HCT116 (cell line): ENCODE measurements at regions not wholly inside any gene's neighbourhood (a gene's known extent, or its start where the extent isn't known, plus 50 kb on each side); places are given as distances from the start of the nearest gene placed in this dataset.

Experiments used
- ATAC-seq: fragments of 200-7000 bp; cut with Tn5 transposase; 2 replicates; pipeline ENCODE4 v1.9.1; 2020; ENCODE audit warnings: mild to moderate bottlenecking, moderate library complexity
- BruUV-seq: library from RNA; stranded (reverse); fragments of 400-500 nt; replicated peaks from 2 replicates; lab custom pipeline; 2021; lab: Mats Ljungman, UMichigan
- CTCF ChIA-PET: fragments of 300-600 bp; sonication (Branson Sonifier 250); formaldehyde crosslinking; loops from one replicate; lab custom pipeline; 2021; ENCODE audit warnings: antibody characterized with exemption; lab: Charles Lee
- POLR2A ChIA-PET: fragments of 300-600, 350-600 bp; sonication (Branson Sonifier 250); formaldehyde crosslinking; loops from one replicate; lab custom pipeline; 2021; ENCODE audit warnings: antibody characterized with exemption; lab: Charles Lee
- RAD21 ChIA-PET, 2 experiments: fragments of 300-600 bp; sonication (Branson Sonifier 250); formaldehyde crosslinking; loops; one replicate each; lab custom pipeline; 2023; ENCODE audit warnings: low total read pairs in 2 of 2; ENCODE audit not compliant: uncharacterized antibody in 2 of 2, unreplicated experiment in 2 of 2, low non-redundant PET in 1 of 2; lab: Charles Lee
- DNase-seq: peaks from one replicate; pipeline ENCODE4 v3.0.0-alpha.2; 2010; ENCODE audit warnings: low read depth, low spot score
- H2AFZ ChIP-seq: fragments of 200-600 bp; shearing (Covaris generic), sonication (generic); 2 replicates; pipeline ENCODE4 v1.6.1; 2017; ENCODE audit warnings: low read depth, mixed run types, mixed read lengths, antibody characterized with exemption, low read length; ENCODE audit not compliant: poor library complexity, severe bottlenecking
- H3K27ac ChIP-seq: 2 replicates; pipeline ENCODE4 v1.5.1; 2012; ENCODE audit warnings: low read depth, low read length
- H3K27me3 ChIP-seq: fragments of 200-600 bp; sonication (generic); 2 replicates; pipeline ENCODE4 v1.6.1; 2016; ENCODE audit warnings: mixed run types, low read length, mixed read lengths; ENCODE audit not compliant: insufficient read depth
- H3K36me3 ChIP-seq, 2 experiments: fragments of 200-500 bp in 1 of 2; fragments of 200-600 bp in 1 of 2; sonication (Bioruptor generic) in 1 of 2; sonication (generic) in 1 of 2; 2 replicates each; pipeline versions ENCODE4 v1.5.1 to v1.6.1; 2014 to 2016; ENCODE audit warnings: low read length in 2 of 2, inconsistent platforms in 1 of 2, mixed read lengths in 1 of 2, mixed run types in 1 of 2; ENCODE audit not compliant: insufficient read depth in 2 of 2, control insufficient read depth in 1 of 2
- H3K4me1 ChIP-seq, 2 experiments: fragments of 200-600 bp in 1 of 2; sonication (generic) in 1 of 2; 2 replicates each; pipeline versions ENCODE4 v1.5.1 to v1.6.1; 2012 to 2017; ENCODE audit warnings: low read length in 2 of 2, inconsistent platforms in 1 of 2, mild to moderate bottlenecking in 1 of 2, mixed read lengths in 1 of 2, mixed run types in 1 of 2, moderate library complexity in 1 of 2; ENCODE audit not compliant: insufficient read depth in 2 of 2, control insufficient read depth in 1 of 2
- H3K4me2 ChIP-seq: fragments of 200-600 bp; sonication (generic); 2 replicates; pipeline ENCODE4 v1.6.1; 2017; ENCODE audit warnings: mixed run types, low read length, mixed read lengths
- H3K4me3 ChIP-seq, 2 experiments: fragments of 200-600 bp in 1 of 2; sonication (generic) in 1 of 2; replicated peaks in 1 of 2; 2 replicates each; pipeline ENCODE4 v1.5.1; 2011 to 2016; ENCODE audit warnings: low read length in 2 of 2, control low read depth in 1 of 2, low read depth in 1 of 2, mild to moderate bottlenecking in 1 of 2, mixed read lengths in 1 of 2, mixed run types in 1 of 2
- H3K79me2 ChIP-seq: fragments of 200-600 bp; sonication (generic); 2 replicates; pipeline ENCODE4 v1.6.1; 2017; ENCODE audit warnings: mild to moderate bottlenecking, mixed run types, low read length, moderate library complexity, mixed read lengths; ENCODE audit not compliant: insufficient read depth
- H3K9ac ChIP-seq: fragments of 200-600 bp; sonication (generic); 2 replicates; pipeline ENCODE4 v1.6.1; 2016; ENCODE audit warnings: low read length, mixed read lengths
- H3K9me2 ChIP-seq: fragments of 200-600 bp; sonication (generic), shearing (Covaris generic); 2 replicates; pipeline ENCODE4 v1.6.1; 2017; ENCODE audit warnings: mixed run types, mild to moderate bottlenecking, moderate library complexity; ENCODE audit not compliant: insufficient read depth
- H3K9me3 ChIP-seq, 2 experiments: fragments of 200-500 bp in 1 of 2; fragments of 200-600 bp in 1 of 2; sonication (Bioruptor generic) in 1 of 2; sonication (generic) in 1 of 2; 2 replicates each; pipeline ENCODE4 v1.6.1; 2014 to 2017; ENCODE audit warnings: low read length in 2 of 2, mixed read lengths in 2 of 2, inconsistent platforms in 1 of 2, low read depth in 1 of 2, mild to moderate bottlenecking in 1 of 2, mixed run types in 1 of 2, moderate library complexity in 1 of 2; ENCODE audit not compliant: control insufficient read depth in 1 of 2, insufficient read depth in 1 of 2
- H4K20me1 ChIP-seq: fragments of 200-600 bp; sonication (generic), shearing (Covaris generic); 2 replicates; pipeline ENCODE4 v1.6.1; 2017; ENCODE audit warnings: mixed run types, mild to moderate bottlenecking, moderate library complexity; ENCODE audit not compliant: insufficient read depth
- ATF3 ChIP-seq: IDR thresholded peaks from 2 replicates; pipeline ENCODE4 v1.6.1; 2012
- CBX3 ChIP-seq: IDR thresholded peaks from 2 replicates; pipeline ENCODE4 v1.6.1; 2012; ENCODE audit warnings: low read depth
- CTCF ChIP-seq, 3 experiments: fragments of 200-600 bp in 1 of 3; sonication (generic) in 1 of 3; IDR thresholded peaks in 2 of 3; conservative IDR thresholded peaks in 1 of 3; 2 replicates each; pipeline ENCODE4 v1.5.1; 2012 to 2017; ENCODE audit warnings: low read depth in 2 of 3, low read length in 2 of 3, antibody characterized with exemption in 1 of 3, borderline replicate concordance in 1 of 3, control low read depth in 1 of 3, mild to moderate bottlenecking in 1 of 3, mixed read lengths in 1 of 3, mixed run types in 1 of 3, moderate library complexity in 1 of 3; ENCODE audit not compliant: insufficient read depth in 1 of 3
- EGR1 ChIP-seq: IDR thresholded peaks from 2 replicates; pipeline ENCODE4 v1.6.1; 2012; ENCODE audit warnings: low read depth
- ELF1 ChIP-seq: IDR thresholded peaks from 2 replicates; pipeline ENCODE4 v1.6.1; 2012; ENCODE audit warnings: low read depth, borderline replicate concordance
- EZH2 ChIP-seq: fragments of 200-600 bp; sonication (generic); IDR thresholded peaks from 2 replicates; pipeline ENCODE4 v1.6.1; 2017; ENCODE audit warnings: antibody characterized with exemption, mixed run types
- EZH2phosphoT487 ChIP-seq: fragments of 200-600 bp; IDR thresholded peaks from 2 replicates; pipeline ENCODE4 v1.6.1; 2018; ENCODE audit warnings: antibody characterized with exemption, borderline replicate concordance
- FOSL1 ChIP-seq: IDR thresholded peaks from 2 replicates; pipeline ENCODE4 v1.6.1; 2012; ENCODE audit warnings: low read depth
- JUND ChIP-seq: IDR thresholded peaks from 2 replicates; pipeline ENCODE4 v1.6.1; 2012
- MAX ChIP-seq: IDR thresholded peaks from 2 replicates; pipeline ENCODE4 v1.6.1; 2012
- POLR2A ChIP-seq: IDR thresholded peaks from 2 replicates; pipeline ENCODE4 v1.7.0; 2011; ENCODE audit warnings: borderline replicate concordance; ENCODE audit not compliant: insufficient read depth, insufficient read length; ENCODE audit errors: extremely low read depth
- POLR2AphosphoS5 ChIP-seq: IDR thresholded peaks from 2 replicates; pipeline ENCODE4 v1.6.1; 2011; ENCODE audit warnings: mild to moderate bottlenecking, low read depth, low read length, moderate library complexity
- RAD21 ChIP-seq: IDR thresholded peaks from 2 replicates; pipeline ENCODE4 v1.6.1; 2012; ENCODE audit warnings: low read depth, mild to moderate bottlenecking
- SIN3A ChIP-seq: IDR thresholded peaks from 2 replicates; pipeline ENCODE4 v1.6.1; 2012; ENCODE audit warnings: low read depth
- SP1 ChIP-seq: IDR thresholded peaks from 2 replicates; pipeline ENCODE4 v1.6.1; 2012; ENCODE audit warnings: low read depth
- SRF ChIP-seq: IDR thresholded peaks from 2 replicates; pipeline ENCODE4 v1.6.1; 2012; ENCODE audit warnings: low read depth
- TCF7L2 ChIP-seq: IDR thresholded peaks from 2 replicates; pipeline ENCODE4 v1.7.0; 2011; ENCODE audit warnings: borderline replicate concordance, inconsistent platforms; ENCODE audit not compliant: insufficient read depth, insufficient read length; ENCODE audit errors: extremely low read depth
- YY1 ChIP-seq: IDR thresholded peaks from 2 replicates; pipeline ENCODE4 v1.6.1; 2011; ENCODE audit warnings: low read length, low read depth, moderate library complexity, mild to moderate bottlenecking; ENCODE audit not compliant: insufficient replicate concordance; ENCODE audit errors: extremely low read depth
- ZNF274 ChIP-seq: fragments of 200-500 bp; sonication (Bioruptor generic); IDR thresholded peaks from 2 replicates; pipeline ENCODE4 v1.6.1; 2014; ENCODE audit warnings: mild to moderate bottlenecking, low read depth, low read length, inconsistent platforms
- intact Hi-C: fragments of 100-400 bp; cut with micrococcal nuclease; formaldehyde crosslinking; loops from 2 replicates; pipeline ENCODE4 v1.10.0; 2022
- TF ChIP-seq, protein P1 (sequence below): IDR thresholded peaks from 2 replicates; pipeline ENCODE4 v1.6.1; 2011; ENCODE audit warnings: mild to moderate bottlenecking, low read length, moderate library complexity; ENCODE audit not compliant: insufficient replicate concordance; ENCODE audit errors: extremely low read depth

- no peaks in the 10 kb centered on the region for H3K9me3 ChIP-seq
- no peak overlapping the region for H2AFZ ChIP-seq
- POLR2A ChIA-PET: no interaction called here
- H3K9ac ChIP-seq: no peak overlapping the region
- H3K27me3 ChIP-seq: no peaks in the 10 kb centered on the region; the same call in 1 of the 2 replicates
- H3K27ac ChIP-seq: no peak overlapping the region
- RAD21 ChIA-PET: no interaction called here
- H3K4me1 ChIP-seq: no peaks in the 10 kb centered on the region
- no peaks in the 10 kb centered on the region for H4K20me1 ChIP-seq
- no peaks in the 10 kb centered on the region for H3K36me3 ChIP-seq
- no TSS peak for BruUV-seq
- no peak overlapping the region for H3K4me3 ChIP-seq
- H3K9me2 ChIP-seq: no peaks in the 10 kb centered on the region
- H3K79me2 ChIP-seq: no peaks in the 10 kb centered on the region
- CTCF ChIA-PET: no interaction called here
- intact Hi-C loops: no loop called here
- TF ChIP-seq RAD21: no peak
- no peak for TF ChIP-seq ATF3
- no peak for TF ChIP-seq SP1
- no peak for TF ChIP-seq ZNF274
- TF ChIP-seq, protein P1, sequence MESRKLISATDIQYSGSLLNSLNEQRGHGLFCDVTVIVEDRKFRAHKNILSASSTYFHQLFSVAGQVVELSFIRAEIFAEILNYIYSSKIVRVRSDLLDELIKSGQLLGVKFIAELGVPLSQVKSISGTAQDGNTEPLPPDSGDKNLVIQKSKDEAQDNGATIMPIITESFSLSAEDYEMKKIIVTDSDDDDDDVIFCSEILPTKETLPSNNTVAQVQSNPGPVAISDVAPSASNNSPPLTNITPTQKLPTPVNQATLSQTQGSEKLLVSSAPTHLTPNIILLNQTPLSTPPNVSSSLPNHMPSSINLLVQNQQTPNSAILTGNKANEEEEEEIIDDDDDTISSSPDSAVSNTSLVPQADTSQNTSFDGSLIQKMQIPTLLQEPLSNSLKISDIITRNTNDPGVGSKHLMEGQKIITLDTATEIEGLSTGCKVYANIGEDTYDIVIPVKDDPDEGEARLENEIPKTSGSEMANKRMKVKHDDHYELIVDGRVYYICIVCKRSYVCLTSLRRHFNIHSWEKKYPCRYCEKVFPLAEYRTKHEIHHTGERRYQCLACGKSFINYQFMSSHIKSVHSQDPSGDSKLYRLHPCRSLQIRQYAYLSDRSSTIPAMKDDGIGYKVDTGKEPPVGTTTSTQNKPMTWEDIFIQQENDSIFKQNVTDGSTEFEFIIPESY: no peak
- TF ChIP-seq SRF: no peak
- TF ChIP-seq POLR2AphosphoS5: no peak
- no peak for TF ChIP-seq EZH2
- TF ChIP-seq POLR2A: no peak
- TF ChIP-seq CTCF (IDR thresholded peaks at IDR 0.05 in 2 of 3, conservative IDR thresholded peaks at IDR 0.05 in 1 of 3; ENCODE audit: borderline replicate concordance in 1 of 3, insufficient read depth in 1 of 3, low read depth in 2 of 3, low read length in 2 of 3): no peak
- TF ChIP-seq CBX3: no peak
- no peak for TF ChIP-seq FOSL1
- TF ChIP-seq YY1: no peak
- no peak for TF ChIP-seq EGR1
- TF ChIP-seq TCF7L2: no peak
- no peak for TF ChIP-seq MAX
- no peak for TF ChIP-seq SIN3A
- TF ChIP-seq ELF1: no peak
- TF ChIP-seq JUND: no peak
- no peak for TF ChIP-seq EZH2phosphoT487
- DNase-seq: no peak
- no peak overlapping the region for H3K4me2 ChIP-seq
- no peak for ATAC-seq
Observed at GRCh38 chr13:39998166-39998565, 342.7 kb downstream of the COG6 start.
